ENCODE measurements at regions not wholly inside any gene's neighbourhood (a gene's known extent, or its start where the extent isn't known, plus 50 kb on each side); places are given as distances from the start of the nearest gene placed in this dataset.

- no peaks in the 10 kb centered on the region for H3K27me3 ChIP-seq (ENCODE audit: insufficient read depth, low read depth, low read length)
- H3K9me2 ChIP-seq (ENCODE audit: insufficient read depth, low read length), result no peaks in the 10 kb centered on the region
- H3K79me2 ChIP-seq (replicated peaks; ENCODE audit: insufficient read depth, low read length), result no peaks in the 10 kb centered on the region
- H3K9ac ChIP-seq (ENCODE audit: low read length), result no peak overlapping the region
- H3K4me2 ChIP-seq (ENCODE audit: low read length), result no peak overlapping the region
- H3F3A ChIP-seq (ENCODE audit: insufficient read depth, low read length, poor library complexity, severe bottlenecking), result no peaks in the 10 kb centered on the region
- H3K4me3 ChIP-seq (ENCODE audit: low read length), result no peak overlapping the region
- TF ChIP-seq SMC3 (conservative IDR thresholded peaks at IDR 0.05; ENCODE audit: poor library complexity) (no peak), EZH2 (IDR thresholded peaks at IDR 0.05; ENCODE audit: borderline replicate concordance, insufficient read depth, low read length, poor library complexity, severe bottlenecking) (no peak), RAD21 (conservative IDR thresholded peaks at IDR 0.05) (no peak), REST (IDR thresholded peaks at IDR 0.05; ENCODE audit: borderline replicate concordance) (no peak), TAF1 (IDR thresholded peaks at IDR 0.05; ENCODE audit: low read depth) (no peak)
- no peak overlapping the region for H3K27ac ChIP-seq (ENCODE audit: low read length)
- H3K36me3 ChIP-seq (ENCODE audit: insufficient read depth, low read length), result no peaks in the 10 kb centered on the region
- H4K20me1 ChIP-seq (ENCODE audit: insufficient read depth), result no peaks in the 10 kb centered on the region
- no peaks in the 10 kb centered on the region for H3K9me3 ChIP-seq (ENCODE audit: low read length)
- no peak overlapping the region for H2AFZ ChIP-seq (ENCODE audit: low read depth, low read length)
Observed at GRCh38 chr2:8393506-8393905, 288.4 kb upstream of the ID2 start.

- TF ChIP-seq TAF1 (IDR thresholded peaks at IDR 0.05; ENCODE audit: low read depth) (no peak), EP300 (conservative IDR thresholded peaks at IDR 0.05; ENCODE audit: poor library complexity, severe bottlenecking) (no peak), REST (IDR thresholded peaks at IDR 0.05; ENCODE audit: borderline replicate concordance) (no peak), SMC3 (conservative IDR thresholded peaks at IDR 0.05; ENCODE audit: poor library complexity) (no peak), POLR2AphosphoS5 (IDR thresholded peaks at IDR 0.05) (no peak), EZH2 (IDR thresholded peaks at IDR 0.05; ENCODE audit: borderline replicate concordance, insufficient read depth, low read length, poor library complexity, severe bottlenecking) (no peak), RAD21 (conservative IDR thresholded peaks at IDR 0.05) (no peak), MXI1 (conservative IDR thresholded peaks at IDR 0.05; ENCODE audit: poor library complexity, severe bottlenecking) (no peak), CTCF (IDR thresholded peaks at IDR 0.05; ENCODE audit: poor library complexity, severe bottlenecking) (no peak)
- no peak overlapping the region for H3K9ac ChIP-seq (ENCODE audit: low read length)
Observed at GRCh38 chr2:8394131-8394530, 287.7 kb upstream of the ID2 start.

More at GRCh38 chr2:8394131-8394530, 287.7 kb upstream of the ID2 start:
- no peaks in the 10 kb centered on the region for H3F3A ChIP-seq (ENCODE audit: insufficient read depth, low read length, poor library complexity, severe bottlenecking)
- H3K9me2 ChIP-seq (ENCODE audit: insufficient read depth, low read length), result no peaks in the 10 kb centered on the region
- H3K79me2 ChIP-seq (replicated peaks; ENCODE audit: insufficient read depth, low read length), result no peaks in the 10 kb centered on the region
- H3K4me3 ChIP-seq (ENCODE audit: low read length), result no peak overlapping the region
- no peaks in the 10 kb centered on the region for H4K20me1 ChIP-seq (ENCODE audit: insufficient read depth)
- no peaks in the 10 kb centered on the region for H3K9me3 ChIP-seq (ENCODE audit: low read length)
- H3K27me3 ChIP-seq (ENCODE audit: insufficient read depth, low read depth, low read length), result no peaks in the 10 kb centered on the region
- no peak overlapping the region for H3K27ac ChIP-seq (ENCODE audit: low read length)
- no peaks in the 10 kb centered on the region for H3K36me3 ChIP-seq (ENCODE audit: insufficient read depth, low read length)
- no peak overlapping the region for H3K4me2 ChIP-seq (ENCODE audit: low read length)
- H2AFZ ChIP-seq (ENCODE audit: low read depth, low read length), result no peak overlapping the region

All from neural cell (in vitro differentiated cells).